Activated naive CD4-positive, alpha-beta T cell treated with anti-CD3 and anti-CD28 coated beads for 36 hours (primary cell): ENCODE measurements at regions not wholly inside any gene's neighbourhood (a gene's known extent, or its start where the extent isn't known, plus 50 kb on each side); places are given as distances from the start of the nearest gene placed in this dataset.

Experiments used
- CTCF ChIA-PET: fragments of 350-600 bp; sonication (Branson Sonifier 250); formaldehyde crosslinking; loops from one replicate; lab custom pipeline; 2021; ENCODE audit warnings: antibody characterized with exemption; lab: Charles Lee
- DNase-seq: peaks from one replicate; pipeline ENCODE4 v3.0.0-alpha.2; 2020
- H3K27ac Mint-ChIP-seq: one replicate; pipeline ENCODE4 v1.8.0; 2021; ENCODE audit warnings: mild to moderate bottlenecking, mixed read lengths
- H3K27me3 Mint-ChIP-seq: one replicate; pipeline ENCODE4 v1.8.0; 2021; ENCODE audit warnings: low read depth, mixed read lengths
- H3K36me3 Mint-ChIP-seq: one replicate; pipeline ENCODE4 v1.8.0; 2021; ENCODE audit warnings: low read depth, mixed read lengths
- H3K4me1 Mint-ChIP-seq: one replicate; pipeline ENCODE4 v1.8.0; 2021; ENCODE audit warnings: low read depth, mixed read lengths
- H3K4me3 Mint-ChIP-seq: one replicate; pipeline ENCODE4 v1.8.0; 2021; ENCODE audit warnings: mild to moderate bottlenecking, moderate library complexity, mixed read lengths
- H3K9me3 Mint-ChIP-seq: one replicate; pipeline ENCODE4 v1.8.0; 2021; ENCODE audit warnings: mixed read lengths
- intact Hi-C: fragments of 100-400 bp; cut with micrococcal nuclease; formaldehyde crosslinking; loops from one replicate; pipeline ENCODE4 v1.15.1; 2023

- CTCF ChIA-PET = interaction anchor here (0.6 kb wide), 1 partner anchor 667 kb away, joined by 5 read pairs; no protein-coding TSS in a partner anchor
- Mint-ChIP-seq H3K9me3 (peaks cover 8% of the 10 kb centered on the region), H3K27ac (no peak overlapping the region), H3K4me1 (no peaks in the 10 kb centered on the region), H3K4me3 (no peak overlapping the region), H3K36me3 (no peaks in the 10 kb centered on the region), H3K27me3 (no peaks in the 10 kb centered on the region)
- intact Hi-C loops = no loop called here
- DNase-seq = no peak
Observed at GRCh38 chr18:1003499-1003898, 98.8 kb downstream of the ADCYAP1 start.

- intact Hi-C loops = no loop called here
- CTCF ChIA-PET = no interaction called here
- no peaks in the 10 kb centered on the region for H3K4me1 Mint-ChIP-seq
- no peak overlapping the region for H3K4me3 Mint-ChIP-seq
- H3K9me3 Mint-ChIP-seq = peaks cover 8% of the 10 kb centered on the region
- H3K27me3 Mint-ChIP-seq = no peaks in the 10 kb centered on the region
- no peak overlapping the region for H3K27ac Mint-ChIP-seq
- DNase-seq = no peak
- no peaks in the 10 kb centered on the region for H3K36me3 Mint-ChIP-seq
Observed at GRCh38 chr18:1006304-1006703, 101.6 kb downstream of the ADCYAP1 start.

- CTCF ChIA-PET = interaction anchor here (0.6 kb wide), 1 partner anchor 104 kb away, joined by 6 read pairs; no protein-coding TSS in a partner anchor
- H3K27ac Mint-ChIP-seq = no peak overlapping the region
- H3K9me3 Mint-ChIP-seq = peaks cover 8% of the 10 kb centered on the region
- DNase-seq = no peak
- H3K36me3 Mint-ChIP-seq = no peaks in the 10 kb centered on the region
- intact Hi-C loops = no loop called here
- H3K27me3 Mint-ChIP-seq = no peaks in the 10 kb centered on the region
- no peak overlapping the region for H3K4me3 Mint-ChIP-seq
- H3K4me1 Mint-ChIP-seq = no peaks in the 10 kb centered on the region
Observed at GRCh38 chr18:1006965-1007364, 102.3 kb downstream of the ADCYAP1 start.

- intact Hi-C loops = no loop called here
- Mint-ChIP-seq H3K4me1 (no peaks in the 10 kb centered on the region), H3K27me3 (no peaks in the 10 kb centered on the region), H3K27ac (no peak overlapping the region), H3K4me3 (no peak overlapping the region), H3K36me3 (no peaks in the 10 kb centered on the region), H3K9me3 (no peaks in the 10 kb centered on the region)
- no peak for DNase-seq
- CTCF ChIA-PET = no interaction called here
Observed at GRCh38 chr18:1011349-1011748, 106.7 kb downstream of the ADCYAP1 start.

- Mint-ChIP-seq H3K27ac (no peak overlapping the region), H3K4me1 (no peaks in the 10 kb centered on the region), H3K36me3 (no peaks in the 10 kb centered on the region), H3K4me3 (no peak overlapping the region), H3K9me3 (no peaks in the 10 kb centered on the region), H3K27me3 (no peaks in the 10 kb centered on the region)
- intact Hi-C loops = no loop called here
- DNase-seq = no peak
- CTCF ChIA-PET = no interaction called here
Observed at GRCh38 chr18:1012775-1013174, 108.1 kb downstream of the ADCYAP1 start.

- H3K9me3 Mint-ChIP-seq = no peaks in the 10 kb centered on the region
- H3K27ac Mint-ChIP-seq = no peak overlapping the region
- CTCF ChIA-PET = no interaction called here
- no peaks in the 10 kb centered on the region for H3K4me1 Mint-ChIP-seq
- intact Hi-C loops = no loop called here
- no peak overlapping the region for H3K4me3 Mint-ChIP-seq
- H3K36me3 Mint-ChIP-seq = no peaks in the 10 kb centered on the region
- no peaks in the 10 kb centered on the region for H3K27me3 Mint-ChIP-seq
- no peak for DNase-seq
Observed at GRCh38 chr18:1013951-1014350, 109.3 kb downstream of the ADCYAP1 start.

GRCh38 chr18:1014509-1014908, 109.8 kb downstream of the ADCYAP1 start:
- CTCF ChIA-PET = no interaction called here
- Mint-ChIP-seq H3K4me1 (no peaks in the 10 kb centered on the region), H3K27me3 (peaks cover 2% of the 10 kb centered on the region), H3K27ac (no peak overlapping the region), H3K4me3 (no peak overlapping the region), H3K36me3 (no peaks in the 10 kb centered on the region), H3K9me3 (no peaks in the 10 kb centered on the region)
- no peak for DNase-seq
- intact Hi-C loops = no loop called here

GRCh38 chr18:1014951-1015624, 110.4 kb downstream of the ADCYAP1 start:
- Mint-ChIP-seq H3K27ac (no peak overlapping the region), H3K27me3 (peaks cover 2% of the 10 kb centered on the region), H3K4me3 (no peak overlapping the region), H3K4me1 (no peaks in the 10 kb centered on the region), H3K36me3 (no peaks in the 10 kb centered on the region), H3K9me3 (no peaks in the 10 kb centered on the region)
- CTCF ChIA-PET = no interaction called here
- DNase-seq = no peak
- intact Hi-C loops = no loop called here

GRCh38 chr18:1015777-1016176, 111.1 kb downstream of the ADCYAP1 start:
- Mint-ChIP-seq H3K27ac (no peak overlapping the region), H3K9me3 (no peaks in the 10 kb centered on the region), H3K36me3 (no peaks in the 10 kb centered on the region), H3K27me3 (peaks cover 4% of the 10 kb centered on the region), H3K4me1 (no peaks in the 10 kb centered on the region), H3K4me3 (no peak overlapping the region)
- DNase-seq = no peak
- intact Hi-C loops = no loop called here
- CTCF ChIA-PET = no interaction called here

- H3K4me1 Mint-ChIP-seq = no peaks in the 10 kb centered on the region
- DNase-seq = no peak
- H3K27me3 Mint-ChIP-seq = peaks cover 4% of the 10 kb centered on the region
- H3K27ac Mint-ChIP-seq = no peak overlapping the region
- H3K9me3 Mint-ChIP-seq = no peaks in the 10 kb centered on the region
- H3K4me3 Mint-ChIP-seq = no peak overlapping the region
- H3K36me3 Mint-ChIP-seq = no peaks in the 10 kb centered on the region
- intact Hi-C loops = no loop called here
- CTCF ChIA-PET = no interaction called here
Observed at GRCh38 chr18:1017227-1018058, 112.8 kb downstream of the ADCYAP1 start.

GRCh38 chr18:1018181-1018681, 113.6 kb downstream of the ADCYAP1 start:
- DNase-seq = no peak
- H3K4me1 Mint-ChIP-seq = no peaks in the 10 kb centered on the region
- no peaks in the 10 kb centered on the region for H3K36me3 Mint-ChIP-seq
- intact Hi-C loops = no loop called here
- peaks cover 4% of the 10 kb centered on the region for H3K27me3 Mint-ChIP-seq
- no peak overlapping the region for H3K27ac Mint-ChIP-seq
- CTCF ChIA-PET = no interaction called here
- no peak overlapping the region for H3K4me3 Mint-ChIP-seq
- H3K9me3 Mint-ChIP-seq = no peaks in the 10 kb centered on the region

- CTCF ChIA-PET = no interaction called here
Observed at GRCh38 chr18:1019191-1019590, 114.5 kb downstream of the ADCYAP1 start.

More at GRCh38 chr18:1019191-1019590, 114.5 kb downstream of the ADCYAP1 start:
- no peaks in the 10 kb centered on the region for H3K9me3 Mint-ChIP-seq
- intact Hi-C loops = no loop called here
- peaks cover 7% of the 10 kb centered on the region for H3K27me3 Mint-ChIP-seq
- no peaks in the 10 kb centered on the region for H3K4me1 Mint-ChIP-seq
- no peak overlapping the region for H3K4me3 Mint-ChIP-seq
- no peak for DNase-seq
- no peak overlapping the region for H3K27ac Mint-ChIP-seq
- no peaks in the 10 kb centered on the region for H3K36me3 Mint-ChIP-seq
